Coronary artery (tissue), 2 donors: ENCODE measurements at regions not wholly inside any gene's neighbourhood (a gene's known extent, or its start where the extent isn't known, plus 50 kb on each side); places are given as distances from the start of the nearest gene placed in this dataset.

Source experiments
- DNase-seq: peaks from one replicate; pipeline ENCODE4 v3.0.0-alpha.2; 2017; ENCODE audit warnings: low spot score
- H3K27ac ChIP-seq, 2 donors: fragments of 200-600 bp; sonication (generic); one replicate each; pipeline ENCODE4 v1.5.1; 2016 to 2019
- H3K4me3 ChIP-seq: fragments of 200-600 bp; sonication (generic); 2 replicates; pipeline ENCODE4 v1.5.1; 2016; ENCODE audit warnings: mild to moderate bottlenecking, moderate library complexity
- CTCF ChIP-seq: fragments of 200-600 bp; sonication (generic); IDR thresholded peaks from one replicate; pipeline ENCODE4 v1.5.1; 2019; ENCODE audit warnings: antibody characterized with exemption

- Histone ChIP-seq H3K27ac (no peak overlapping the region), H3K4me3 (no peak overlapping the region)
- no peak for TF ChIP-seq CTCF
- no peak for DNase-seq
These were observed 128.0 kb downstream of the TRIM29 start for GRCh38 chr11:120009938-120010337.

- DNase-seq, result no peak
- no peak for TF ChIP-seq CTCF
- Histone ChIP-seq H3K4me3 (no peak overlapping the region), H3K27ac (no peak overlapping the region)
These were observed 130.8 kb downstream of the TRIM29 start for GRCh38 chr11:120007144-120007543.

- no peak overlapping the region for H3K4me3 ChIP-seq
- TF ChIP-seq CTCF, result no peak
- no peak overlapping the region for H3K27ac ChIP-seq
- DNase-seq, result no peak
These were observed 133.2 kb downstream of the TRIM29 start for GRCh38 chr11:120004723-120005122.

- DNase-seq, result no peak
- TF ChIP-seq CTCF, result no peak
- Histone ChIP-seq H3K4me3 (no peak overlapping the region), H3K27ac (no peak overlapping the region)
These were observed 136.5 kb downstream of the TRIM29 start for GRCh38 chr11:120001178-120002090.

GRCh38 chr11:119999220-119999619 lies 138.7 kb downstream of the TRIM29 start:
- TF ChIP-seq CTCF, result no peak
- no peak overlapping the region for H3K4me3 ChIP-seq
- H3K27ac ChIP-seq, result no peak overlapping the region
- DNase-seq, result no peak

GRCh38 chr11:119996556-119996955 lies 141.4 kb downstream of the TRIM29 start:
- Histone ChIP-seq H3K27ac (no peak overlapping the region), H3K4me3 (no peak overlapping the region)
- no peak for DNase-seq
- no peak for TF ChIP-seq CTCF
